Smooth muscle cell of the brain vasculature (primary cell): ENCODE measurements at regions not wholly inside any gene's neighbourhood (a gene's known extent, or its start where the extent isn't known, plus 50 kb on each side); places are given as distances from the start of the nearest gene placed in this dataset.
"Not testable (repeated sequence)": the region's sequence is repeated elsewhere in the genome, so short reads cannot be mapped to it uniquely, and the experiment has no call there.

Experiments
- DNase-seq: peaks from one replicate; pipeline ENCODE4 v3.0.0-alpha.2; 2012; ENCODE audit warnings: low read depth, low spot score

DNA sequence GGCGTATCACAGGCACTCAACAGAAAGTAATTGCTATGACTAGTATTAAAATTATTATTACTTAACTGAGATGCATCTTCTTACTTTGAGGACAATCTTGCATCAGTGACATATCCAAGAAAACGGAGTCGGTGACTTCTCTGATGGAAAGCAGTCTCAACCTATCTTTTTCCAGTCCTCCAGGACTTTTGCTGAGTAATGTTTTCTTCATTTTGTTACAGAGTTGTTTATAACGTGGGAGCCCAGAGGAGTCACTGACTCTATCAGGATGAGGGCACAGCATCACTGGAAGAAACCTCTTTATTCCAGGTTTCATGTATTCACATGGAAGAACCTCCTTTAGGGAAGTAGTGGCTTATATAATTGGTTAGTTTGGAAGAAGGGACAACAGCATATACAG lies 51.5 kb upstream of the MELK start:
- no peak for DNase-seq

DNA sequence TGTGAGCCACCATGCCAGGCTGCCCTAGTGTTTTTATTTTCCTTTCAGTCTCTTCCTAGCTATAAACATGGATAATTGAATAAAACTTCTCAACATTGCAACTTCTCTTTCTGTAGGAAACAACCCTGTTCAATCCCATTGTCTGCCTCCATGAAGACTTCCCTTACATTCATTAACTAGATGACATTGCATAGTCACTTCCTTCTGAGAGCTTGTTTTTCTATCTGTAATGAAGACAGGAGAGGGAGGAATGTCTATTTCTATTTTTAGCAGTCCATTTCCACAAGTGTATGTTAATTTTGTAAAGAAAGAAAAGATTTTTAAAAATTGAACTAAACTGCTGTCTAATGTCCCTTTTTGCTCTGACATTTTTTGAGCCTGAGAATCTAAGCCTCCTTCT lies 55.6 kb upstream of the MELK start:
- no peak for DNase-seq

DNA sequence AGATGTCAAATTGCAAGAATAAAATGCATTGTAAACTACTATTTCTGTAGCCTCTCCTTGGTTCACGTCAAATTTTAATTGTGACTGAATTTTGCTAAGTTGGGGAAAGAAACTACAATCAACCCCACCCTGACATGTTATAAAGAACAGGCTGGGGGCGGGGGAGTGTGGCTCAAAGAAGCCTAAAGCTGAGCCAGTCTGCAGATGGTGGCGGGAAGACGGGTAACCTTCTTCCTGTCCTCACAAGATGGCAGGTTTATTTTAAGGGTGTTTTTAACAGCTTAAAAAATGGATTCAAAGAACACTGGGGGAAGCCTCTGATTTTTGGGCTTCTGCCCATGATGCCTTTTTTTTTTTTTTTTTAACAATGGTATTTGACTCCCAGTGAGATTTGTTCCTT lies 68.5 kb upstream of the MELK start:
- DNase-seq: no peak

DNA sequence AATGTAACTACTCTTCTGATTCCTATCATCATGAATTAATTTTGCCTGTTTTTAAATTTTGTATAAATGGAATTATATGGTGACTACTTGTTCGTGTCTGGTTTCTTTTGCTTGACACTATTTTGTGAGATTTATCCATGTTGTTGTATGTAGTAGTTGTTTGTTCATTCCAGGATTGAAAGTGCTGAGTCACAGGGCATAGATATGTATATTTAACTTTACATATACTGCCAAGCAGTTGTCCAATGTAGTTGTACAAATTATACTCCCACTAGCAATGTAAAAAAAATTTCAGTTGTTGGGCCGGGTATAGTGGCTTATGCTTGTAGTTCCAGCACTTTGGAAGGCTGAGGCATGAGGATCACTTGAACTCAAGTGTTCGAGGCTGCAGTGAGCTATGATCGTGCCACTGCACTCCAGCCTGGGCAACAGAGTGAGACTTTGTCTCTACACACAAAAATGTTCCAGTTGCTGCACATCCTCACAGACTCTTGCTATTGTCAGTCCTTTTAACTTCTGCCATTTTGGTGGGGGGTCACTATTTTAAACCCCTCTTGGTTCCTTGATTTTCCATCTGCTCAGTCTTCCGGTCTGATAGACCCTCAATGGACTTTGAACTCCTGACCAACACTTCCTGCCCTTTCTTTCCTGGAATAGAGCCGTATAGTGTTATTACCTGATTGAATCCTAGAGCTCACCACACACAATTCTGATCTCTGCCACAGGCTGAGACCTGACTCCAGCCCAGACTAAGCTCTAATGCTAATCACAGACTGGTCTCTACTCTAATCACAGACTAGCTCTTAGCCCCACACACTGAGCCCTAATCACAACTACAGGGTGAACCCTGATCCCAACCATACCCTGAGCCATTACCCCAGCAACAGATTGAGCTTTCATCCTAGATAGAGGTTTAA lies 69.3 kb upstream of the MELK start:
- no peak for DNase-seq

DNA sequence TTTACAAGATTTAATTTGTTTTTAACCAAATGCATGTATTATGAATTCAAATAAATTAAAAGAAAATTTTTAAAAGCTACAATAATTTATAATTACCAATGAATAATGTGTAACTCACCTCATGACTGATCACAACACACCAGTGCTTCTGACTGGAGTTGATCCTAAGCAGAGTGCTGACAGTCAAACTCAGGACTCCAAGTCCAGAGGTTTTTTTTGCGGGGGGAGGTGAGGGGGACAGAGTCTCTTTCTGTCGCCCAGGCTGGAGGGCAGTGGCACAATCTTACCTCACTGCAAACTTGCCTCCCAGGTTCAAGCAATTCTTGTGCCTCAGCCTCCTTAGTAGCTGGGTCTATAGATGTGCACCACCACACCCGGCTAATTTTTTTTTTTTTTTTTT lies 71.0 kb upstream of the MELK start:
- no peak for DNase-seq

DNA sequence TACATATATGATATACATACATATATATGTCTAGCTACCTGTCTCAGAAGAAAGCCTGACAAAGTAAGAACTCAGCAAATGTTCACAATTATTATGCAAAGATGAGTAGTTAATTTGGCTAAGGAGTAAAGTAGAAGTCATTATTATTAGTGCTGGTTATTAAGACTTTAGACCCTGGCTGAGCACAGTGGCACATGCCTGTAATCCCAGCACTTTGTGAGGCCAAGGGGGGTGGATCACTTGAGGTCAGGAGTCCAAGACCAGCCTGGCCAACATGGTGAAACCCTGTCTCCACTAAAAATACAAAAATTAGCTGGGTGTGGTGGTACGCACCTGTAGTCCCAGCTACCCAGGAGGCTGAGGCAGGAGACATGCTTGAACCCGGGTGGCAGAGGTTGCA lies 71.8 kb upstream of the MELK start:
- not testable (repeated sequence) for DNase-seq

DNA sequence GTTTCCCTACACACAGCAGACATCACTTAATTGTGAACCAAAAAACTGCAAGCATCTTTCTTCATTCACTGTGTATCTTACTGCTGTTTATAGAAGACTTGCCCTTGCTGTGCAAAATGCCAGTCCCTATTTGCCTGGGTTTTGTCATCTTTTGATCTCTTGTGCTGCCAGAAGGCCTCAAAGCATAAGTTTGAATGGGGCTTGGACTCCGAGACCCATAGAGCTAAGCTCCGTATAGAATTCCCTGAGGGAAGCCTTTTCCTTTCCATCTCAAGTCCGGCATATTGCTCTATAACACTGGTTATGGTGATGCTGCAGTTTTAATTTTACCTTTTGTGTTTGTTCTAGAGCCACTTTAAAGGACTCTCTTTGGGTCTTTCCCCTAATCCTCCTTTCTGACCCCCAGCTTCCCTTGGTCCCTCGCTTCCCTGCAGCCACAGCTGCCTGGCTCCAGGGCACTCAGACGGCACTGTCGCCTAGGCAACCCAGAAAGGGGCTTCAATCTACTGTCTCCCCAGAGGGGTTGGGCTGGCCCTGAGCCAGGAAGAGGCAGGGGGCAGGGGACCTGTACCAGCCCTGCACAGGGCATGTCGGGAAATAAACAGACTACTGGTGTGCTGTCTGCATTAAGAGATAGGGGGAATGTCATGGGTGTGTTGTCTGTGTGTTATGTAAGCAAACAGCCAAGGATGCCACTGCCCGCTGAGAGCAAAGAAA lies 73.4 kb upstream of the MELK start:
- DNase-seq: no peak

DNA sequence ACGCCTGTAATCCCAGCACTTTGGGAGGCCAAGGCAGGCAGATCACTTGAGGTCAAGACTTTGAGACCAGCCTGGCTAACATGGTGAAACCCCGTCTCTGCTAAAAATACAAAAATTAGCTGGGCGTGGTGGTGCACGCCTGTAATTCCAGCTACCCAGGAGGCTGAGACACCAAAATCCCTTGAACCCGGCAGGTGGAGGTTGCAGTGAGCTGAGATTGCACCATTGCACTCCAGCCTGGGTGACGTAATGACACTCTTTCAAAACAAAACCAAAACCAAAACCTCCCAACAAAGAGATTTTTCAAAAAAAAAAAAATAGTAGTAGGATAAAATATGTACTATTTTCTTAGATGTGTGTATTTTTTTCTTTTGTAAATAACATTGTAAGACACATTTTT lies 79.1 kb upstream of the MELK start:
- not testable (repeated sequence) for DNase-seq

DNA sequence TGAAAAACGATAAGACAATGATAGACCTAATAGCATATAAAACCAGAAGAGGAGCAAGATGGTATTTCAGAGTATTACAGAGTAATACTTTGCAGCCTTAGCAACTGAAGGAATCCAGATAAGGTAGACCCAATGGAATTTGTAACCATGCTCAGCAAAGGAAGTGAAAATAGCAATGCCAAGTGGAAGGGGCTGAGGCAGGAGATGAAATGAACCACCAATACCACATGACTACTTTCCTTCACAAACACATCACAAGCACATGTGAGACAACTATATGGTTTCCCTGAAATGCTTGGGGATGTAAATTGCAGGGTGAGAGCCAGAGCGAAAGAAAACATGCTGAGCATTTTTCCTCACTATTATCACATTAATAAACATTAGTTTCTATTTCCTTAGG lies 79.8 kb upstream of the MELK start:
- DNase-seq: no peak

DNA sequence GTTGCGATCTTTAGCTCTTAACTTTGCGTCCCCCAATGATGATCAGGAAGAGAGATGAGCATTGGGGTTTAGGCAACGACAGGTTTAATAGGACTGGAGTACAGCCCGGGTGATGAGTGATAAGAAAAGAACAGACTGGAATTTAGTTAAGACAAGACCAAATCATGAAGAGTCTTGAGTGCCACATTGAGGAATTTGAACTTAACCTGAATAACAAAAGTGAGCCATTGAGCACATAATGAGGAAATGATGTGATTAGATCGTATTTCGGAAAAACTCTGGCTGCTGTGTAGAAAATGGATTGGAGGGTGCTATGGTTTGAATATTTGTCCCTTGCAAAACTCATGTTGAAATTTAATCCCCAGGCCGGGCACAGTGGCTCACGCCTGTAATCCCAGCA lies 83.2 kb upstream of the MELK start:
- no peak for DNase-seq

DNA sequence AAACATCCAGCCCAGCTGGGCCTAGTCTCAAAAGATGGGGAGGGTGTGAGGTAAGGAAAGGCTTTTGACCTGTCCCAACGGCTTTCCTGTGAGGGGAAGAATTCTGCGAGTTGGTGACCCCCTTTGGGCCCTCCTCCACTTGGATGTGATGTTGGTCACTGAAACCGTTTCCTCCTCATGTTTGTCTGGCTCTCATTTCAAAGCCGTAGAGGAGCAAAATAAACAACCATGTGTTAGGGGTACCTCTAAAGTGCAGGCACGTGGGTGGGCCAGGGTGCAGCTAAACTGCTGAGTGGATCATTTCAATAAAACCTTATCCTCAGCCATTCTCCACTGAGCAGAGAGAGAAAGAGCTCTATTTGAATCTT lies 84.3 kb upstream of the MELK start:
- no peak for DNase-seq

DNA sequence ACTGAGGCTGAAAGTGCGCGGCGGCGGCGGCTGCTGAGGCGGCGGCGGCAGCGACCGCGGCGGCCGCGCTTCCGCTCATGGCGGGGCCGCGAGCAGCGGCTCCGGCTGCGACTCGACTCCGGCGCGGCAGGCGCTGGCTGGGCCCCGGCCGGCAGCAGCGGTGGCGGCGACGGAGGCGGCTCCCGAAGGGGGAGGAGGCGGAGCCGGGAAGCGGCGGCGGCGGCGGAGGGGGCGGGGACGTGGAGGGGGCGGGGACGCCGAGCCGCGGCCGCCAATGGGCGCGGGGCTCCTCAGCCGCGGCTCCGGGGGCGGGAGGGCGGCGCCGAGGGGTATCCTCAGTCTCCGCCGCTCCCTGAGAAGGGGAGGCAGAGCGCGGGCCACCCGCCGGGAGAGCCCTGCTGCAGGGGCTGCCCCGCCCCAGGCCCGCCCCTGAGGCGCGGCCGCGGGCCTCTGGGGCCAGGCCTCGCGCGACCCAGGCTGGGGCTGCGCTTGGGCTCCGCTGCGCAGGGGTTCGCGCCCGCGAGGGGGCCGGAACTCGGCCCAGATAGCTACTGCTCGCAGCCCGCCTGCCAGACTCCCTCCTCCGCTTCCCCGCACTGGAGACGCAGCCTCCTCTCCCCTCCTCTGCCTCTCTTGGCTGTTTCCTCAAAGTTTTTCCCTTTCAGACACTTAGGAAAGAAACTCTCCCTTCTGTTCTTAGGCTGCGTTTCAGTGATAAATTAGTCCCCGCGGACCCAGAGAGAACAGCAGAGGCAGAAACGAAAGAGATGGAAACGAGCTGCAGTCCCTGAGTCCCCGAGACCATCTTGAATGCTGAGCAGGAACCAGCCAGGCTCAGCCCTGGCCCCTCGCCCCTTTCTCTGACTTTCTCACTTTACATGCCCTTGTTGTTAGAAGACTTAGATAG lies 85.0 kb upstream of the MELK start:
- DNase-seq: peak; percentile 67

DNA sequence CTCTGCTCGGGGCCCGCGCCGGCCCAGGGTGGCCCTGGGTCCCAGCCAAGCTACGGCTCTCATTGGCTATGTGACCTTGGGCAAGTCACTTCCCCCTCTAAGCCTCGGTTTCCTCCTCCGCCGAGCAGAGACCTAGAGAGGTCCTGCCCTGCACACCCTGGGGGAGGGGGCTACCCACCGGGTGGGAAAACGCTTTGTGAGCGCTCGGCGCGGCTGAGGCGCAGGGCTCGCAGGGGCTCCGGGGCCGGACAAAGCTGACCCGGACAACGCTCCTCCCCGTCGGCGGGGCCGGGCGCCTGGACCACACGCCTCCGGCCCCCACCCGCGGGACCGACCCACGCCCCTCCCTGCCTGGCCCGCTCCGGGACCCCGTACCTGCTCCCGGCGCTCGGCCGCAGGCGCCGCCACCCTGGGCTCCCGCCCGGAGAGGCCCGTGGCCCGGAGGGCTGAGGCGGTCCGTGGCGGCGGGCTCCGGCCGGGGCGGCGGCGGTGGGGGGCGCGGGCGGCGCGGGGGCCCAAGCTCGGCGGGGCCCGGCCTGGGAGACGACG lies 85.7 kb upstream of the MELK start:
- DNase-seq: no peak

DNA sequence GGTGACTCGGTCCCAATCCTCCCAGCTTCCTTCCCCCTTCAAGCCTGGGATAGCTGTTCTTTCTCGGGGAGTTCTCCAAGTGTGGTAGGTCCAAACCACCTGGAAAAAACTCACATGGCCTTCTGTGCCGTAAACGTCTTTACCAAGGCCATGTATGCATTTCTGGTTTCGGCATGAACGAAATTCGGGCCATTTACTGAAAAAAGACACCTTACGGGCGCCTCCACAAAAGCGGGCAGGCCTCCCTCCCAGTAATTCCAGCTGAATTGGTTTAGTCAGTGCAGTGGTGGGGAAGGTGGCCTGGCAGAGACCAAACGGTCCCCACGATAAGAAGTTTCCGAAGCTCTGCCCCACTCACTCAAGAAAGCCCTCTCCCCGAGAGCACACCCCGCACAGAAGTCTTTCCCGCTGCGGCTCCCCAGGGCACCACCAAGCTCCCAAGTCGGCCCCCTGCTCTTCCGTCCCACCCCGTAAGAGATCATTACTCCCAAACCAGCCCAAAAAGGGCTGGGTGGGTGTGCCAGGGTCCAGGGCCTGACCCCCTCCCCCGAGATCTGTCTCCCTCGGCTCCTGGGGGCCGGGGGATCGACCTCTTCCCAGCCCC lies 86.3 kb upstream of the MELK start:
- no peak for DNase-seq

DNA sequence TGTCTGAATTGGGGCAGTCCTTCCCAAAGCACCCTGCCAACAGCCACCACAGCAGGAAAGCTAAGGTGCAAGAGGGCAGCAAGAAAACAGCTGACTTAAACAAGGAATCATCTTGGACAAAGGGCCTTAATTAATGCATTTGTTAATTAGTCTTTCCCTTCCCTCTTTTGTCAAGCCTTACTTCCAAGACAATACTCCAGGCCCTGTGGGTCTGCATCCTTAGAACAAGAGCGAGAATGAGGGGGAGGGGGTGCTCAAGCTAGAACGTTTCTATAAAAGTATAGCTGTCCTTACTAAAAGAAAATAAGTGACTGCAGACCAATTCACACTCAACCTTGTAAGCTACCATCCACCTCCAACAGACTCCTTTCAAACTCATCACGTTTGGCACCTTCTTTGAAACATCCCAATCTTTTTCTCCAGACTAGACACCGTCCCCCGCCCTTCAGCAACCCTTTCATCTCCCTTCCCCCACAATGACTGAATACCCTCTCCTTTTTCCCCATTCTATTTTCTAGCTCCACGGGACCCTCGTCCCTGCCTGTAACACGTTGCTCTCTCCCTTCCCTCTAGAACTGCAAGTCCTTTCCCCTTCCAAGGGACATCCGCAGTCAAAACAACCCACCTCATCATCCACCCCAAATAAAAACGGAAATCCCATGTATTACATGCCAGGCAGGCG lies 85.7 kb upstream of the RNF38 start:
- DNase-seq: no peak

DNA sequence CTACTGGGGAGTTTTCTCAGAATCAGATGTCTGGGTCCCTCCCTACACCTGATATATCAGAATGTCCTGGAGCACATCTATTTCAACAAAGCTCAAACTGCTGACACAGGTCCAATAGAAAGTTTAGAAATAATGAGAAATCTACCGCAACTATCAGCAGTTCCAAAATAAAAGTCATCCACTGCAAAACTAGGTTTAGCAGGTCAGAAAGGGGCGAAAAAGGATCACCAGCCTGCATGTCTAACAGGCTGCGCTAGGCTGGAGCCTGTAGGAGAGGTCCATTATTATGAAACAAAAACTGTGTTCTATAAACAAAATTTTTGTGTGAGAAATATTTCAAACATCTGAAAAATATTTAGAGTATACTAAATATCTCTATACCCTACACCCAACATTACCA lies 84.1 kb upstream of the RNF38 start:
- no peak for DNase-seq

DNA sequence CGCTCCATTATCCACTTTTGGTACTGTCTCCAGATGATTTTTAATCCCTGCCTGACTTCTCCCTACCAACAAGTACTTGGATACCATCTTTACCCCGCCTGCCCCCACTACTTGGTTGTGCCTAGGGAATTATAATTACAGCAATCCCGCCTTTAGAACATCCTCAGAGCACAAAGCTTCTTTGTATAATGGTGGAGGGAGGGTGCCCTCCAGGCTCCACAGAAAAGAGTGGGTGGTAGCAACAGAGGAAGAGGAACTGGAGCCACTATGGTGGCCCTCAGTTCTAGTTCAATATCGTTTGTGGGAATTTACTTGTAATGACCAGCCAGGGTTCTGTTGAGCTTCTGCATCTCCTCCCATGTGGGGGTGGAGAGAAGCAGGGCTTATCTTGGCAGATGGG lies 79.0 kb upstream of the RNF38 start:
- DNase-seq: no peak

DNA sequence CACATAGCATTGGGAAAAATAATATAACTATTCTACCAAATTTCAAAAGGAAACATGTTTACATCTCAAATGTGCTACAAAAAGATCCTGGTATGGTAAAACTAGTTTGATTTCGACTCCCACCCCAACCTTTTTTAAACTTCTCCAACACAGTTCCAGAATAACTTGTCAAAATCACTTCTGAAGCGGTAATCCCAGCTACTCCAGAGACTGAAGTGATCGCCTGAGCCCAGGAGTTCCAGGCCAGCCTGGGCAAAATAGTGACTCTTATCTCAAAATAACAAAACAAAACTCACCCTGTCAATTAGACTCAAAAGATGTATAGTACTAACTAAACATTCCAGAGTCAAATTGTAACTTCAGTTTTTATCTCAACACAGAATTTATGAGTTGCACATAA lies 71.3 kb upstream of the RNF38 start:
- DNase-seq: no peak

DNA sequence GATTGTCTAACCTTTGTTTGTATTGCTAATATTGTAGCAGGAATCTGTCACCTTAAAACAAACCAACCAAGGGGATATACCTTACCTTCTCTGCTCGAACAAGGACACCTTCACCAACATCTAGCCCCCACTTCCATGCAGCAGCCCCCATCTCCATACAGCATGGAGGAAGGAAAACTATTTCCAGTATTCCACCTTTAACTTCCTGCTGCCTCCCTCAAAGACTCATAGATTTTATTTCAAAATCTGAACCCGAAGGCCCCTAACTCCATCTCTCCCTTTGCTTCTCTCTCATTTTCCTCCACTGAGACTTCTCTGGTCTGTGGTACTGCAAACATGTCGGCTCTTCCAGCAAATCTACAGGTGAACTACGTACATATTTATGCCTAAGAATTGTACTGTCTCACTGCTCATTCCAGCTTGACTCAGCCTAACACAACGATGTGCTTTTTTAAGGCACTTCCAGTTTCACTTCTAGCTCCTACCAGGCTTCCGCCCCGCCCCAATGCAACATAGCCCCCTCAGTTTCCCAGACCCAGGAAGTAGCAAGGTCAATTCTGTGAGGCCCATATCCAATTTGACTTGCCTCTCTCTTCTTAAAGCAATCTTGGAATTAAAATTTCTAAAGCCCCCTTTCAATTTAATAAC lies 70.7 kb upstream of the RNF38 start:
- DNase-seq: peak; percentile 41

DNA sequence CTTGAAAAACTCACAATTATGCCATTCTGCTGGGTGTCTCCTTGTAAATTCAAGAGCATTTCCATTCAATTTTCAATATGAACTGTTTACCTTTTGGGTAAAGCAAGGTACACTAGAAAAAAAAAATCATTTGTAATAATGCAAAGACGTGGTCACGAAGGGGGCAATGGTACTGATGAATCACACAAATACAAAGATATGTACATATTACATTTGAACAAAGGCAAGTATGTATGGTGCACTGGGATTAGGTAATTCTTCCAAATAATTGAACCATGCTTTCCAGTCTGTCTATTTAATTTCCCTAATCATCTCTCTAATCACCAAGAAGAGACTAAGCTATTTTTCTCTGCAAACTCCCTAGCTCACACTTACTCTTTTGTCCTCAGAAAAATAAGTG lies 63.4 kb upstream of the RNF38 start:
- DNase-seq: no peak
